ENCODE measurements at regions not wholly inside any gene's neighbourhood (a gene's known extent, or its start where the extent isn't known, plus 50 kb on each side); places are given as distances from the start of the nearest gene placed in this dataset.
A peak's percentile ranks its signal among the peaks of the same experiment; 100 is the strongest.

GRCh38 chr11:19441752-19442553, 201.2 kb upstream of the E2F8 start:
- no peak overlapping the region; the same call in 1 of the 2 replicates for H3K4me3 ChIP-seq (replicated peaks; ENCODE audit: low read depth, low read length)

DNA sequence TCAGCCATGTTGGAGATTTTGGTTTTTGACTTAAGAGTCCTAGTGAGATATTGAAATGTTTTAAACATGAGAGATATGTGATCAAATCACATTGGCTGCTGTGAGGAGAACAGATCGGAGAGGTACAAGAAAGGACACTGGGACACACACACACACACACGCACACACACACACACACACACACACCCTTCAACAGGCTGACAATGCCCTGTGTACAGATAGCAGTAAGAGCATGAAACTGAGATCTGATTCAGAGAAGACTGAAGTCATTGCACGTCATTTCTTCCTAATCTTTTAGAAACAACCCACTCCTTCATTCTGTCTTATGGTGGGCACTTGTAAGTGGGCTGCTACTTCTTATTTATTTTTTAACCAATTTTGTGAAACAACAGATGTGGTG, 200.5 kb upstream of the E2F8 start:
- TF ChIP-seq, protein P1, sequence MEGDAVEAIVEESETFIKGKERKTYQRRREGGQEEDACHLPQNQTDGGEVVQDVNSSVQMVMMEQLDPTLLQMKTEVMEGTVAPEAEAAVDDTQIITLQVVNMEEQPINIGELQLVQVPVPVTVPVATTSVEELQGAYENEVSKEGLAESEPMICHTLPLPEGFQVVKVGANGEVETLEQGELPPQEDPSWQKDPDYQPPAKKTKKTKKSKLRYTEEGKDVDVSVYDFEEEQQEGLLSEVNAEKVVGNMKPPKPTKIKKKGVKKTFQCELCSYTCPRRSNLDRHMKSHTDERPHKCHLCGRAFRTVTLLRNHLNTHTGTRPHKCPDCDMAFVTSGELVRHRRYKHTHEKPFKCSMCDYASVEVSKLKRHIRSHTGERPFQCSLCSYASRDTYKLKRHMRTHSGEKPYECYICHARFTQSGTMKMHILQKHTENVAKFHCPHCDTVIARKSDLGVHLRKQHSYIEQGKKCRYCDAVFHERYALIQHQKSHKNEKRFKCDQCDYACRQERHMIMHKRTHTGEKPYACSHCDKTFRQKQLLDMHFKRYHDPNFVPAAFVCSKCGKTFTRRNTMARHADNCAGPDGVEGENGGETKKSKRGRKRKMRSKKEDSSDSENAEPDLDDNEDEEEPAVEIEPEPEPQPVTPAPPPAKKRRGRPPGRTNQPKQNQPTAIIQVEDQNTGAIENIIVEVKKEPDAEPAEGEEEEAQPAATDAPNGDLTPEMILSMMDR (IDR thresholded peaks at IDR 0.05; ENCODE audit: insufficient read depth, low read length, poor library complexity, severe bottlenecking), result no peak

More at GRCh38 chr11:19441752-19442553, 201.2 kb upstream of the E2F8 start:
- Histone ChIP-seq H3K36me3 (ENCODE audit: control insufficient read depth, insufficient read depth, low read length) (no peaks in the 10 kb centered on the region), H3K27me3 (replicated peaks; ENCODE audit: control insufficient read depth, insufficient read depth, low read length) (no peaks in the 10 kb centered on the region)
- peak; percentile 82 for DNase-seq (ENCODE audit: extremely low read depth, insufficient read length)
- TF ChIP-seq, protein P1 (IDR thresholded peaks at IDR 0.05; ENCODE audit: insufficient read depth, low read length, poor library complexity, severe bottlenecking), result no peak

DNA sequence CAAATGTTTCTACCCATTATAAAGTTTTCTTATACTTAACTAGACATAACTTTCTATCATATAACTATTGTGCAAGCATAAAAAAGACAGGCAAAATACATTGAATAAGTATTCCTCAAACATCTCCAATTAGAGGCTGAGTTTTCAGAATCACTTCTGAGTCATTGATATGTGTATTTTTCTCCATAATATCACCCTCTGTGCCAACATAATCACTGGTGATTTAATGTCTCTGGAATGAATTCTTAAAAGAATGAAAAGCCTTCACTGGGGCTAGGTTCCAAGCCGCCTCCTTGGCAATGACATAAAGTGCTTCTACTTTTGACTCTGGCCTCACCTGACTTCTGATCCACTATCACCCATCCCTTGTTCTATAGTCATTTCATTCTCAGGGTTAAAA, 197.0 kb upstream of the E2F8 start:
- Histone ChIP-seq H3K27me3 (replicated peaks; ENCODE audit: control insufficient read depth, insufficient read depth, low read length) (no peaks in the 10 kb centered on the region), H3K36me3 (ENCODE audit: control insufficient read depth, insufficient read depth, low read length) (no peaks in the 10 kb centered on the region), H3K4me3 (replicated peaks; ENCODE audit: low read depth, low read length) (no peak overlapping the region)
- DNase-seq (ENCODE audit: extremely low read depth, insufficient read length), result no peak
- TF ChIP-seq, protein P1 (IDR thresholded peaks at IDR 0.05; ENCODE audit: insufficient read depth, low read length, poor library complexity, severe bottlenecking), result no peak

More for the DNA sequence above, 200.5 kb upstream of the E2F8 start:
- no peaks in the 10 kb centered on the region for H3K36me3 ChIP-seq (ENCODE audit: control insufficient read depth, insufficient read depth, low read length)
- no peak for DNase-seq (ENCODE audit: extremely low read depth, insufficient read length)
- no peaks in the 10 kb centered on the region for H3K27me3 ChIP-seq (replicated peaks; ENCODE audit: control insufficient read depth, insufficient read depth, low read length)
- no peak overlapping the region for H3K4me3 ChIP-seq (replicated peaks; ENCODE audit: low read depth, low read length)

DNA sequence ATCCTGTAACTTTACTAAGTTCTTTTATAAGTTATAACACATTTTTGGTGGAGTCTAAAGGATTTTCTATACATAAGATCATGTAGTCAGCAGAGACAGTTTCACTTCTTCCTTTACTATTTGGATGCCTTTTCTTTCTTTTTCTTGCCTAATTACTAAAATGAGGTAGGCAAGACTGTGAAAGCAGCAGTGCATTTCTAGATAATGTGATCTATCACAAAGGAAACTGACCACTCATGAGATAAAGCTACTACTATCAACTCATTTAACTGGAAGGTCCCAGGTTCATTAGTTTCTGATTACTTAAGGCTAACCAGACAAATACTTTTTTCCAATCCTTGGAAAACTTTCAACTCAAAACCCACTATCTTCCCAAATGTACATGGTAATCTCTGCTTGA, 196.2 kb upstream of the E2F8 start:
- DNase-seq (ENCODE audit: extremely low read depth, insufficient read length), result peak; percentile 43
- Histone ChIP-seq H3K4me3 (replicated peaks; ENCODE audit: low read depth, low read length) (no peak overlapping the region), H3K36me3 (ENCODE audit: control insufficient read depth, insufficient read depth, low read length) (no peaks in the 10 kb centered on the region), H3K27me3 (replicated peaks; ENCODE audit: control insufficient read depth, insufficient read depth, low read length) (no peaks in the 10 kb centered on the region)
- TF ChIP-seq, protein P1 (IDR thresholded peaks at IDR 0.05; ENCODE audit: insufficient read depth, low read length, poor library complexity, severe bottlenecking), result no peak

GRCh38 chr11:19435306-19435989, 194.7 kb upstream of the E2F8 start:
- Histone ChIP-seq H3K4me3 (replicated peaks; ENCODE audit: low read depth, low read length) (no peak overlapping the region), H3K27me3 (replicated peaks; ENCODE audit: control insufficient read depth, insufficient read depth, low read length) (no peaks in the 10 kb centered on the region)
- TF ChIP-seq, protein P1 (IDR thresholded peaks at IDR 0.05; ENCODE audit: insufficient read depth, low read length, poor library complexity, severe bottlenecking), result no peak

More at GRCh38 chr11:19435306-19435989, 194.7 kb upstream of the E2F8 start:
- H3K36me3 ChIP-seq (ENCODE audit: control insufficient read depth, insufficient read depth, low read length), result no peaks in the 10 kb centered on the region
- DNase-seq (ENCODE audit: extremely low read depth, insufficient read length), result peak; percentile 34
